ENCODE measurements at regions not wholly inside any gene's neighbourhood (a gene's known extent, or its start where the extent isn't known, plus 50 kb on each side); places are given as distances from the start of the nearest gene placed in this dataset.

DNA sequence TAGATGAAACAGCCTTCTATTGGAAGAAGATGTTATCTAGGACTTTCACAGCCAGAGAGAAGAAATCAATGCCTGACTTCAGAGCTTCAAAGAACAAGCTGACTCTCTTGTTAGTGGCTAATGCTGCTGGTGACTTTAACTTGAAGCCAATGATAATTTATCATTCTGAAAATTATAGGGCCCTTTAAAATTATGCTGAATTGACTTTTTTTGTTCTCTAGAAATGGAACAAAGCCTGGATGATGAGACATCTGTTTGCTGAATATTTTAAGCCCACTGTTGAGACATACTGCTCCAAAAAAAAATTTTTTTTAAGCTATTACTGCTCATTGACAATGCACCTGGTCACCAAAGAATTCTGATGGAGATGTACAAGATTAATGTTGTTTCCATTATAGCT, 189.2 kb downstream of the MBL2 start:
- H4K20me1 ChIP-seq (ENCODE audit: insufficient read depth, low read length): no peaks in the 10 kb centered on the region
- H3K4me1 ChIP-seq (ENCODE audit: insufficient read depth, low read length): peaks cover 3% of the 10 kb centered on the region
- no peak for TF ChIP-seq CTCF (IDR thresholded peaks at IDR 0.05; ENCODE audit: extremely low read depth, low read depth, low read length)
- H3K36me3 ChIP-seq (ENCODE audit: insufficient read depth, low read length): no peaks in the 10 kb centered on the region
- no peak overlapping the region for H3K4me3 ChIP-seq (ENCODE audit: insufficient read depth, low read length)
- no peak overlapping the region for H3K27ac ChIP-seq (ENCODE audit: low read depth, low read length)
- DNase-seq (ENCODE audit: insufficient read length, low spot score, missing footprints): no peak
- no peaks in the 10 kb centered on the region for H3K79me2 ChIP-seq (ENCODE audit: insufficient read depth, low read length)
- no peak overlapping the region for H2AFZ ChIP-seq (ENCODE audit: low read length)
- H3K4me2 ChIP-seq (ENCODE audit: insufficient read depth, low read length): no peak overlapping the region
- no peaks in the 10 kb centered on the region for H3K9me3 ChIP-seq (ENCODE audit: low read depth, low read length)
- H3K27me3 ChIP-seq (ENCODE audit: insufficient read depth, low read length): no peaks in the 10 kb centered on the region

- no peak for DNase-seq (ENCODE audit: insufficient read length, low spot score, missing footprints)
- no peaks in the 10 kb centered on the region for H4K20me1 ChIP-seq (ENCODE audit: insufficient read depth, low read length)
- H3K4me3 ChIP-seq (ENCODE audit: insufficient read depth, low read length): no peak overlapping the region
- no peak overlapping the region for H3K27ac ChIP-seq (ENCODE audit: low read depth, low read length)
- H3K79me2 ChIP-seq (ENCODE audit: insufficient read depth, low read length): no peaks in the 10 kb centered on the region
- no peaks in the 10 kb centered on the region for H3K36me3 ChIP-seq (ENCODE audit: insufficient read depth, low read length)
- no peaks in the 10 kb centered on the region for H3K4me1 ChIP-seq (ENCODE audit: insufficient read depth, low read length)
- no peak overlapping the region for H2AFZ ChIP-seq (ENCODE audit: low read length)
- no peak overlapping the region for H3K4me2 ChIP-seq (ENCODE audit: insufficient read depth, low read length)
- H3K9me3 ChIP-seq (ENCODE audit: low read depth, low read length): no peaks in the 10 kb centered on the region
- H3K27me3 ChIP-seq (ENCODE audit: insufficient read depth, low read length): no peaks in the 10 kb centered on the region
- no peak for TF ChIP-seq CTCF (IDR thresholded peaks at IDR 0.05; ENCODE audit: extremely low read depth, low read depth, low read length)
These were observed 185.9 kb downstream of the MBL2 start for GRCh38 chr10:52586710-52587109.

DNA sequence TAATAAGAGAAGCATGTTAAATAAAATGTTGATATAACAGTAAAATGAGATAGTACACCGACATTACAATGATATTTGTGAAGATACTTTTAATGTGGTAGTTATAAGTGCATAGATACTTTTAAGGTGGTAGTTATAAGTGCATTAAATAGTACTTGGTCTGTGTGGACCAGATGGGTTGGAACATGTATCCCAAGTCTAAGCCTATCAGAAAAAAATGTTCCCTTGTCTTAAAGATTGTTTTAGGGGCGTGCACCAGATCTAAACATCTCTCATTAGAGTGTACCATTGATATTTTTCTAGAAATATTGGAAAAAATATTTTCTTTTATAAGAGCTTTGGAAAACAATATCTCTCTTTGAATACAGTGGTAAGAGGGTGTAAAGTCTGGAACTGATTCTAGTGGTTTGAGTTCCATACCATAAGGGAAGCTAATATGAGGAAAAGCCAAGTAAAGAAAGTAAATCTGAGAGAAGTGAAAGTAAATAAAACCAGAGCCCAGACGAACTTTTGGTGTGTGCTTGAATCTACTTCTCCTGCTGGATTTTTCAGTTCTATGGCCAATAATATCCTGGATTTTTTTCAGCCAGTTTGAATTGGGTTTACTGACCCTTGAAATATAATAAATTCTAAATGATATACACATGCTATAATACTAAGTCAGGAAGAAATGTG, 175.3 kb downstream of the MBL2 start:
- peak overlapping the region; percentile 89 for H2AFZ ChIP-seq (ENCODE audit: low read length)
- peak overlapping the region; percentile 36 for H3K27ac ChIP-seq (ENCODE audit: low read depth, low read length)
- no peaks in the 10 kb centered on the region for H3K4me1 ChIP-seq (ENCODE audit: insufficient read depth, low read length)
- no peaks in the 10 kb centered on the region for H3K36me3 ChIP-seq (ENCODE audit: insufficient read depth, low read length)
- peak; percentile 14 for DNase-seq (ENCODE audit: insufficient read length, low spot score, missing footprints)
- no peak for TF ChIP-seq CTCF (IDR thresholded peaks at IDR 0.05; ENCODE audit: extremely low read depth, low read depth, low read length)
- no peaks in the 10 kb centered on the region for H4K20me1 ChIP-seq (ENCODE audit: insufficient read depth, low read length)
- H3K79me2 ChIP-seq (ENCODE audit: insufficient read depth, low read length): no peaks in the 10 kb centered on the region
- H3K27me3 ChIP-seq (ENCODE audit: insufficient read depth, low read length): no peaks in the 10 kb centered on the region
- H3K4me3 ChIP-seq (ENCODE audit: insufficient read depth, low read length): peak overlapping the region; percentile 62
- peak overlapping the region; percentile 86 for H3K4me2 ChIP-seq (ENCODE audit: insufficient read depth, low read length)
- no peaks in the 10 kb centered on the region for H3K9me3 ChIP-seq (ENCODE audit: low read depth, low read length)

DNA sequence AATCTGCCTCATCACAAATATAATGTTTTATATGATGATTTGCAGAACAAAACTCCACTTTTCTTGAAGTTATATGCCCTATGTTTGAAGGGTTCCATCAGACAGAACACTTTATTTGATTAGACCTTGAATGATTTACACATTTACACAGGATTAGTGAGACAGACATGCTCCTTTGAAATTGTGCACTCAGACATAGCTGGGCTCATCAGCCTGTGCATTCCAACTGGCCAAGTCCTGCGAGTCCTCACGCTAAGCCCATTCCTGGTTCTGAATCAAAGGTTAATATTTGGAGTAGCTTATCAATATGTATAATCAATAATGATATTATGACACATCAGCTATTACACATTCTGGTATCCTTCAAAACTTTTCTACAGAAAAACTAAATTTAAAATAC, 173.6 kb downstream of the MBL2 start:
- no peaks in the 10 kb centered on the region for H3K27me3 ChIP-seq (ENCODE audit: insufficient read depth, low read length)
- no peaks in the 10 kb centered on the region for H3K36me3 ChIP-seq (ENCODE audit: insufficient read depth, low read length)
- H3K27ac ChIP-seq (ENCODE audit: low read depth, low read length): no peak overlapping the region
- no peaks in the 10 kb centered on the region for H3K4me1 ChIP-seq (ENCODE audit: insufficient read depth, low read length)
- no peaks in the 10 kb centered on the region for H4K20me1 ChIP-seq (ENCODE audit: insufficient read depth, low read length)
- TF ChIP-seq CTCF (IDR thresholded peaks at IDR 0.05; ENCODE audit: extremely low read depth, low read depth, low read length): no peak
- no peak overlapping the region for H2AFZ ChIP-seq (ENCODE audit: low read length)
- no peak overlapping the region for H3K4me2 ChIP-seq (ENCODE audit: insufficient read depth, low read length)
- no peak for DNase-seq (ENCODE audit: insufficient read length, low spot score, missing footprints)
- H3K9me3 ChIP-seq (ENCODE audit: low read depth, low read length): no peaks in the 10 kb centered on the region
- no peak overlapping the region for H3K4me3 ChIP-seq (ENCODE audit: insufficient read depth, low read length)
- no peaks in the 10 kb centered on the region for H3K79me2 ChIP-seq (ENCODE audit: insufficient read depth, low read length)
